Thyroid gland (tissue), 4 donors: ENCODE measurements at regions not wholly inside any gene's neighbourhood (a gene's known extent, or its start where the extent isn't known, plus 50 kb on each side); places are given as distances from the start of the nearest gene placed in this dataset.

Experiments used
- POLR2A ChIP-seq, 2 donors: fragments of 450-650 bp; IDR thresholded peaks; one replicate each; pipeline ENCODE4 v1.6.1; 2017; ENCODE audit warnings: antibody characterized with exemption in 2 of 2, mild to moderate bottlenecking in 2 of 2, moderate library complexity in 1 of 2
- TF ChIP-seq, protein P1 (sequence below), 6 experiments: fragments of 200-600 bp in 3 of 6; fragments of 450-650 bp in 3 of 6; sonication (generic) in 3 of 6; IDR thresholded peaks; one replicate each; pipeline ENCODE4 v1.5.1; 2016 to 2019; ENCODE audit warnings: antibody characterized with exemption in 6 of 6, mild to moderate bottlenecking in 2 of 6, inconsistent platforms in 1 of 6, moderate library complexity in 1 of 6

DNA sequence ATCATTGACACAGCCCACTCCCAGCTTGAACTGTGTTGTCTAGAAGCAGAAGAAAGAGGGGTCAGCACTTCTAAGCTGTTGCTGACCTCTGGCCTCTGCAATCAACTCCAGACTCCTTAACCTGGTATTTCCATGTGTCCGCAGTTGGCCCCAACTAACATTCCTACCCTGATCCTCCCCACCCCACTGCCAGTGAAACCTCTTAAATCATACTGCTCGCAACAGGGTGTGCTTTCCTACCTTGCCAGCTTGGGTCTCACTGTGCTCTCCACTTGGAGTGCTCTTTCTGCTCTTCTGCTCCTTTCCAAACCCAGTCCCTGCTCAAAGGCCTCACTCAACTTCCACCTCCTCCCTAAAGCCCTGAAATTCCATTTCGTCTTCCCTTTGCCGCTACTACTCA lies 52.3 kb upstream of the RPS6KA3 start:
- TF ChIP-seq, protein P1, sequence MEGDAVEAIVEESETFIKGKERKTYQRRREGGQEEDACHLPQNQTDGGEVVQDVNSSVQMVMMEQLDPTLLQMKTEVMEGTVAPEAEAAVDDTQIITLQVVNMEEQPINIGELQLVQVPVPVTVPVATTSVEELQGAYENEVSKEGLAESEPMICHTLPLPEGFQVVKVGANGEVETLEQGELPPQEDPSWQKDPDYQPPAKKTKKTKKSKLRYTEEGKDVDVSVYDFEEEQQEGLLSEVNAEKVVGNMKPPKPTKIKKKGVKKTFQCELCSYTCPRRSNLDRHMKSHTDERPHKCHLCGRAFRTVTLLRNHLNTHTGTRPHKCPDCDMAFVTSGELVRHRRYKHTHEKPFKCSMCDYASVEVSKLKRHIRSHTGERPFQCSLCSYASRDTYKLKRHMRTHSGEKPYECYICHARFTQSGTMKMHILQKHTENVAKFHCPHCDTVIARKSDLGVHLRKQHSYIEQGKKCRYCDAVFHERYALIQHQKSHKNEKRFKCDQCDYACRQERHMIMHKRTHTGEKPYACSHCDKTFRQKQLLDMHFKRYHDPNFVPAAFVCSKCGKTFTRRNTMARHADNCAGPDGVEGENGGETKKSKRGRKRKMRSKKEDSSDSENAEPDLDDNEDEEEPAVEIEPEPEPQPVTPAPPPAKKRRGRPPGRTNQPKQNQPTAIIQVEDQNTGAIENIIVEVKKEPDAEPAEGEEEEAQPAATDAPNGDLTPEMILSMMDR (IDR thresholded peaks at IDR 0.05): no peak
- TF ChIP-seq POLR2A (IDR thresholded peaks at IDR 0.05): no peak
